Omental fat pad (tissue), 3 donors: ENCODE measurements at regions not wholly inside any gene's neighbourhood (a gene's known extent, or its start where the extent isn't known, plus 50 kb on each side); places are given as distances from the start of the nearest gene placed in this dataset.
"Not testable (repeated sequence)": the region's sequence is repeated elsewhere in the genome, so short reads cannot be mapped to it uniquely, and the experiment has no call there.

ENCODE experiments used
- ATAC-seq: fragments of 150-250 bp; one replicate; pipeline ENCODE4 v1.9.1; 2016; ENCODE audit warnings: mild to moderate bottlenecking, moderate library complexity; ENCODE audit not compliant: low FRiP score
- DNase-seq: peaks from one replicate; pipeline ENCODE4 v3.0.0-alpha.2; 2019; ENCODE audit warnings: low spot score
- TF ChIP-seq, protein P1 (sequence below), 3 donors: fragments of 450-650 bp; IDR thresholded peaks; one replicate each; pipeline ENCODE4 v1.5.1; 2016 to 2017; ENCODE audit warnings: antibody characterized with exemption in 3 of 3, mild to moderate bottlenecking in 3 of 3, moderate library complexity in 2 of 3

DNA sequence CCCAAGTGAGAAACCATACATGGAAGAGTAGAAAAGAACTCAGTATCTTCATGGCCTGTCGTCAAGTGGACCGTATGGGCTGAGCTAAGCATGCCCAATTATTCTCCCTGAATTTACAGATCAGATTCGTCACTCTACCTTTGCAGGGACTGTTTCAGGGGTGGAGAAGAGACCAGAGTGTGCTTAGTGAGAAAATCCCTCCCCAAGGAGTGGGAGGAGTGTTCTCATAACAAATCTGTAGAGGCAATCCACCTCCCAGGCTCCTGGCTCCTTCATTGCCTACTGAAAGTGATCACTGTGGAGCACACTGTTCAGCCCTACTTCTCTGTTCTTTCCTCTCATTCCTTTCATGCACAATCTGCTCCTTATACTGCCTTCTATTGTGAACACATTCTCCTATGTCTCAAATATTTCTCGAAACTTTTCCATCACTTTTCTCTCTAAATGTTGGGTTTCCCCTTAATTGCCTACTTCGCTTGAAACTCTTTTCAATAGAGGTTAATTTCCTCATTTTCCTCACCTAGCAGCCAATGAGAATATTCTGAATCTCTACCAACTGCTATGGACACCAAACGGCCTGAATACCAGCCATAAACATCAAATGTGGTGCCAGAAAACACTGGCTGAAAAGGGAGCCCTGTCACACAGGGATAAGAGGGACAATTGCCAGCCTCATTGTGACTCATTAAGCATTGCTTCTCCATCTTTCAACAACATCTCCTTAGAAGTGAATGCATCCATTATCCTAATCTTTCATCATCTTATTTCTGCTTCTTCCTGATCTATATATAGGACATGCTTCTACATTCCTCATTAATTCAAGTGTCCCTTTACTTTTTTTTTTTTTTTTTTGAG is 398.3 kb downstream of the UTRN start:
- ATAC-seq (no peak), DNase-seq (no peak)
- TF ChIP-seq, protein P1, sequence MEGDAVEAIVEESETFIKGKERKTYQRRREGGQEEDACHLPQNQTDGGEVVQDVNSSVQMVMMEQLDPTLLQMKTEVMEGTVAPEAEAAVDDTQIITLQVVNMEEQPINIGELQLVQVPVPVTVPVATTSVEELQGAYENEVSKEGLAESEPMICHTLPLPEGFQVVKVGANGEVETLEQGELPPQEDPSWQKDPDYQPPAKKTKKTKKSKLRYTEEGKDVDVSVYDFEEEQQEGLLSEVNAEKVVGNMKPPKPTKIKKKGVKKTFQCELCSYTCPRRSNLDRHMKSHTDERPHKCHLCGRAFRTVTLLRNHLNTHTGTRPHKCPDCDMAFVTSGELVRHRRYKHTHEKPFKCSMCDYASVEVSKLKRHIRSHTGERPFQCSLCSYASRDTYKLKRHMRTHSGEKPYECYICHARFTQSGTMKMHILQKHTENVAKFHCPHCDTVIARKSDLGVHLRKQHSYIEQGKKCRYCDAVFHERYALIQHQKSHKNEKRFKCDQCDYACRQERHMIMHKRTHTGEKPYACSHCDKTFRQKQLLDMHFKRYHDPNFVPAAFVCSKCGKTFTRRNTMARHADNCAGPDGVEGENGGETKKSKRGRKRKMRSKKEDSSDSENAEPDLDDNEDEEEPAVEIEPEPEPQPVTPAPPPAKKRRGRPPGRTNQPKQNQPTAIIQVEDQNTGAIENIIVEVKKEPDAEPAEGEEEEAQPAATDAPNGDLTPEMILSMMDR (IDR thresholded peaks at IDR 0.05) = no peak

DNA sequence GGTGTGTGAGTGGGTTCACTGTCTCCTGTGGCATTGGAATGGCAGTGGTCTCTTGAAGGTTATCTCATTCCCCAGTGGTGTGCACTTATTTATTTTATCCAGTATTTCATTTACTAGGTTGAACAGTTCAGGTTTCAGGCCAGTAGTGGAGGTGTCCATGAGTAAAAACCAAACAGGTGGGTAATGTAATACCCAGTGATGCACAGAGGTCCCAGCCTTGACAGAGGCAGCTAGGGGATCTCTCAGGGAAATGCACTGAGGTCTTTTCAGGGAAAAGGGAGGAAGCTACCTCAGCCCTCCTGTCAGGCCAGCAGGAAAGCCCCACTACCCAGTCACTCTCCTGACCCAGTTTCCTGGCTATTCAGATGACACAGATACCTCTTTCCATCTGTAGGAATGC is 403.6 kb downstream of the UTRN start:
- TF ChIP-seq, protein P1 (IDR thresholded peaks at IDR 0.05) = no peak
- DNase-seq (no peak), ATAC-seq (no peak)

DNA sequence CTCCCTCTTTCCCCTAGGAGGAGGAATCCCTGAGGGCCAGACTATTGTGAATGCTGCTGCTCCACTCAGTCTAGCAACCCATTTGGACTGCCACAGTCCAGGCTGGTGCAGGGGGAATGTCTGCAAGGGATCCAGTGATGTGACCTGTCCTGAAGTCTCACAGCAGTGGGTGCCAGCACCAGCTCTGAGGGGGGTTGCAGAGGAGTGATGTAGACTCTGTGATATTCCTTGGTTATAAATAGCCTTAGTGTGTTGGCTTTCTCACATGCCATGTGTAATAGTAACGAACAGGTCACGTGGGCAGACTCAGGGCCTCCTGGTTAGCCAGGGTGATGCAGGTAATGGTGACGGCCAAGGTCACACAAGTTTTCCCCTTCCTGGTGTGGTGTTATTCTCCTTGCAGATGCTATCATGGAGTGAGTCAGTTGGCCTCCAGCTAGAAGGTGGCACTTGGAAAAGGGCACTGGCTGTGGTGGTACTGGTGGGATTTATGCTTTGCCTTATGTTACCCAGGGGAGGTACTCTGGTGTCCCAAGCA is 404.4 kb downstream of the UTRN start:
- ATAC-seq (no peak), DNase-seq (no peak)
- TF ChIP-seq, protein P1 (IDR thresholded peaks at IDR 0.05) = no peak

DNA sequence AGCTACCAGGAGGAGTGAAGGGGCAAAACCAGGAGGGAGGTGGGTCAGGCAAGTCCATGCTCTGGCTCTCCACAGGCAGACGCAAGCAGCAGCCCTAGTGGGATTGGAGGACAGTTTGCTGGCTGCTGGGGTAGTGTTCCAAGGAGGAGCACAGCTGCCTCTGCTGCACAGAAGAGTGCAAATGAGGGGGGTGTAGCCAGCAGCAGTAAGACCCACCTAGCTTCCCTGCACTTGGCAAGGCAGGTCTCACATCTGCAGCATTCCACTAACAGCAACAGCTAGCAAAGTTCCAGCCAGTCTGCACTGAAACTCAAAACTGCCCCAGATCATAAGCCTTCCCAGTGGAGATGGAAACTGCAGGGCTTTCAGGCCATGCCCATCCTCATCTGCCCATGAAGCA is 405.0 kb downstream of the UTRN start:
- ATAC-seq = no peak
- no peak for DNase-seq
- TF ChIP-seq, protein P1 (IDR thresholded peaks at IDR 0.05) = no peak

DNA sequence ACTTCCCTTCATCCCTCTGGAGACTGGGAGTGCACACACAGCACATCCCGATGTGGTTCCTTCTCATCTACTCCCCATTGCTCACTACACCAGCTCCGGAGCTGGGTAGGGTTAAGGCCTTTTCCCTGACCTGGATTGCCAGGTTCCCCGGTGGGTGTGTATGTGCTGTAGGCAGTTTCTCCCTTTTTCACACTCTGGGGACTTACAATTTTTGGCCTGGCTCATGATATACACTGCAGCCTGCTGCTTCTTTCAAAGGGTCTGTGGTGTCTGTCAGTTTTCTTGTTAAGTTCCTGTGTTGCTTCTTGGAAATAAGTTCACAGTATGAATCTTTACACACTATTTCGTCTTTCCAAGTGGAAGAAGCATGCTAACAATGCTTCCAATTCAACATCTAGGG is 405.5 kb downstream of the UTRN start:
- TF ChIP-seq, protein P1 (IDR thresholded peaks at IDR 0.05) = no peak
- no peak for DNase-seq
- ATAC-seq = no peak

DNA sequence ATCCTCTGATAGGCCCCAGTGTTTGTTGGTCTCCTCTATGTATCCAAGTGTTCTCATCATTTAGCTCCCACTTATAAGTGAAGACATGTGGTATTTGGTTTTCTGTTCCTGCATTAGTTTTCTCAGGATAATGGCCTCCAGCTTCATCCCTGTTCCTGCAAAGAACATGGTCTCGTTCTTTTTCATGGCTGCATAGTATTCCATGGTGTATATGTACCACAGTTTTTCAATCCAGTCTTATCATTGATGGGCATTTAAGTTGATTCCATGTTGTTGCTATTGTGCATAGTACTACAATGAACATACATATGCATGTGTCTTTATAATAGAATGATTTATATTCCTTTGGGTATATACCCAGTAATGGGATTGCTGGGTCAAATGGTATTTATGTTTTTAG is 406.9 kb downstream of the UTRN start:
- ATAC-seq, DNase-seq: not testable (repeated sequence)

DNA sequence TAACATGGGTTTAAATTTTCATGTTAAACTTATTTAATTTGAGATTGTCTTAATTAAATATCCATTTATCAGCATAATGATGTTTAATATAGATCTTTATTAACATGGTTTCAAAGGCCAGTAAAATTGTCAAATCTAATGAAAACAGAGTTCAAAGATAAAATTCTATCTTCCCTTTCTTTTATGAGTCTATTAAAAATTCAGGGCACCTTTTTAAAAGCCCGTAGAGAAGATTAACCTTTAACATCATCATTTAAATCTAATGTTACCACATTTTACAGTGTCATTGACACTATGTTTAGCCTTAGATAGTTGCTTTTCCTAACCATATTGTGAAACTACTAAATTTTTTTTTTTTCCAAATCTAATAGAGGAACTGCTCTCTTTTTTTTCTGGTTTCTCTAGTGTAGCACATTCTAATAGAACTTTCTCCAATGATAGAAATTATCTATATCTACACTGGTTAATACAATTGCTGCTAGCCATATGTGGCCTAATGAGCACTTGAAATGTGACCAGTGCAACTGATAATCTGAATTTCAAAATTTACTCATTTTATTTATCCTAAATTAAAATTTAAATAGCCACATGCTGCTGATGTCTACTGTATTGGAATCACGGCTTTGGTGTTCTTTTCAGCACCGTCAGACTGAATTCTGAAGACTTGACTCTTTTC is 410.9 kb downstream of the UTRN start:
- TF ChIP-seq, protein P1 (IDR thresholded peaks at IDR 0.05) = no peak
- DNase-seq (no peak), ATAC-seq (no peak)
